Cardiac muscle cell (in vitro differentiated cells and primary cell): ENCODE measurements at regions not wholly inside any gene's neighbourhood (a gene's known extent, or its start where the extent isn't known, plus 50 kb on each side); places are given as distances from the start of the nearest gene placed in this dataset.

Experiments used
- DNase-seq, 2 donors: peaks; one replicate each; pipeline versions ENCODE4 v3.0.0 to v3.0.0-alpha.2; 2010 to 2017; ENCODE audit warnings: low read depth in 1 of 2, low spot score in 1 of 2
- H3K27ac ChIP-seq: fragments of 200-600 bp; sonication (generic); 2 replicates; pipeline ENCODE4 v1.5.1; 2016
- H3K27me3 ChIP-seq: fragments of 200-600 bp; sonication (generic); 2 replicates; pipeline ENCODE4 v1.6.0; 2016; ENCODE audit warnings: control low read depth
- H3K36me3 ChIP-seq: fragments of 200-600 bp; sonication (generic); 2 replicates; pipeline ENCODE4 v1.5.1; 2016; ENCODE audit warnings: control low read depth
- H3K4me1 ChIP-seq: fragments of 200-600 bp; sonication (generic); 2 replicates; pipeline ENCODE4 v1.8.1; 2017; ENCODE audit warnings: low read depth, mild to moderate bottlenecking, mixed run types
- H3K4me3 ChIP-seq: fragments of 200-600 bp; sonication (generic); 2 replicates; pipeline ENCODE4 v1.5.1; 2016; ENCODE audit warnings: mild to moderate bottlenecking
- H3K9me3 ChIP-seq: fragments of 200-600 bp; sonication (generic); 2 replicates; pipeline ENCODE4 v1.5.1; 2017; ENCODE audit warnings: low read depth, mild to moderate bottlenecking, control low read depth
- TF ChIP-seq, protein P1 (sequence below): IDR thresholded peaks from 2 replicates; pipeline ENCODE4 v1.5.1; 2012; ENCODE audit warnings: low read depth, mild to moderate bottlenecking, low read length

DNA sequence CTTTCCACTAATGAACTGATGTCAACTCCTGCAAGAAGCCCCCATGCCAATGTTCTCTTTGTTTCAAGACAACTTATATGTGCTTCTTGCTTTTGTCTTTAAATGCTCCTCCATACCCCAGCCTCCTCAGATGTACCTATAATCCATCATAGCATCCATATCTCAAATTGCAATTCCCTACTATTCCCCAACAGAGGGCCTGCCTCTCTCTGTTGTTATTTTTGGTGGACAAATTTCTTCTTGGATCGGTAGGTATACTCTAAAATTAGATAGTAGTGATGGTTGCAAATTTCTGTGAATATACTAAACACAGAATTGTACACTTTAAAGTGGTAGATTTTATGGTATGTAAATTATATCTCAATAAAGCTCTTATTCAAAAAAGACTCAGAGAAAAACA is 820.1 kb downstream of the METTL4 start:
- no peak for DNase-seq
- no peaks in the 10 kb centered on the region for H3K36me3 ChIP-seq
- H3K9me3 ChIP-seq = no peaks in the 10 kb centered on the region
- H3K4me3 ChIP-seq = no peak overlapping the region
- no peaks in the 10 kb centered on the region for H3K4me1 ChIP-seq
- no peak overlapping the region for H3K27ac ChIP-seq
- H3K27me3 ChIP-seq = no peaks in the 10 kb centered on the region
- TF ChIP-seq, protein P1, sequence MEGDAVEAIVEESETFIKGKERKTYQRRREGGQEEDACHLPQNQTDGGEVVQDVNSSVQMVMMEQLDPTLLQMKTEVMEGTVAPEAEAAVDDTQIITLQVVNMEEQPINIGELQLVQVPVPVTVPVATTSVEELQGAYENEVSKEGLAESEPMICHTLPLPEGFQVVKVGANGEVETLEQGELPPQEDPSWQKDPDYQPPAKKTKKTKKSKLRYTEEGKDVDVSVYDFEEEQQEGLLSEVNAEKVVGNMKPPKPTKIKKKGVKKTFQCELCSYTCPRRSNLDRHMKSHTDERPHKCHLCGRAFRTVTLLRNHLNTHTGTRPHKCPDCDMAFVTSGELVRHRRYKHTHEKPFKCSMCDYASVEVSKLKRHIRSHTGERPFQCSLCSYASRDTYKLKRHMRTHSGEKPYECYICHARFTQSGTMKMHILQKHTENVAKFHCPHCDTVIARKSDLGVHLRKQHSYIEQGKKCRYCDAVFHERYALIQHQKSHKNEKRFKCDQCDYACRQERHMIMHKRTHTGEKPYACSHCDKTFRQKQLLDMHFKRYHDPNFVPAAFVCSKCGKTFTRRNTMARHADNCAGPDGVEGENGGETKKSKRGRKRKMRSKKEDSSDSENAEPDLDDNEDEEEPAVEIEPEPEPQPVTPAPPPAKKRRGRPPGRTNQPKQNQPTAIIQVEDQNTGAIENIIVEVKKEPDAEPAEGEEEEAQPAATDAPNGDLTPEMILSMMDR = no peak

DNA sequence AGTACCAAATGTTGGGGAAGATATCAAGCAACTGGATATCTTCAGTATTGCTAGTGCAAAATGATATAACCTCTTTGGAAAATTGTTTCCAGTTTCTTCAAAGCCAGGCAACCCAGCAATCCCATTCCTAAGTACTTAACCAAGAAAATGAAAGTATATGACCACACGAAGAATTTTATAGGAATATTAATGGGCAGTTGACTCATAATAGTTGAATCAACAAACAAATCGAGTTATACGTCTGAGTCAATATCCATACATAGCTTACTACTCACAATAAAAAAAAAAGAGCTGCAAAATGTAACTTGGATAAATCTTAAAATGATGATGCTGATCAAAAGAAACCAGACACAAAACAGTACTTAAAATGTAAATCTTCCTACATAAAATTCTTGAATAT is 810.4 kb downstream of the METTL4 start:
- no peak overlapping the region for H3K27ac ChIP-seq
- TF ChIP-seq, protein P1 = no peak
- H3K36me3 ChIP-seq = no peaks in the 10 kb centered on the region
- no peaks in the 10 kb centered on the region for H3K27me3 ChIP-seq
- H3K4me3 ChIP-seq = no peak overlapping the region
- no peak for DNase-seq
- no peaks in the 10 kb centered on the region for H3K4me1 ChIP-seq
- H3K9me3 ChIP-seq = no peaks in the 10 kb centered on the region

DNA sequence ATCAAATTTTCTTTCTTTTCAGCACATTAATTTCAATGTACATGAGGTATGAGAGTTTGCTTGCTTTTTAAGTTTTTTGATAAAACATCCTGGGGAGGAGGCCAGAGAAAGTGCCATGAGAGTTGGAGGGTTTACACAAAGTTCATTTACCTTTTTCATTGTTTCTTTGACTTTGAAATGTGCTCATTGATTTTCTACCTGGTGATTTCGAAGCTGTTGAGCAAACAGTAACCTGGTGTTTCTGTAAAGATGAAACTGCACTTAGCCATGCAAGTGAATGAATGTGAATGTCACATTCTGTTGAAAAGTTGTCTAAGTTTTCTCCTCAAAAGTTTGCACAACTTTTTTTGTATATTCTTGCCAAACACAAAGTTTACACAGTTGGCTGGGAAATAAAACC is 797.0 kb downstream of the METTL4 start:
- H3K27me3 ChIP-seq = no peaks in the 10 kb centered on the region

DNA sequence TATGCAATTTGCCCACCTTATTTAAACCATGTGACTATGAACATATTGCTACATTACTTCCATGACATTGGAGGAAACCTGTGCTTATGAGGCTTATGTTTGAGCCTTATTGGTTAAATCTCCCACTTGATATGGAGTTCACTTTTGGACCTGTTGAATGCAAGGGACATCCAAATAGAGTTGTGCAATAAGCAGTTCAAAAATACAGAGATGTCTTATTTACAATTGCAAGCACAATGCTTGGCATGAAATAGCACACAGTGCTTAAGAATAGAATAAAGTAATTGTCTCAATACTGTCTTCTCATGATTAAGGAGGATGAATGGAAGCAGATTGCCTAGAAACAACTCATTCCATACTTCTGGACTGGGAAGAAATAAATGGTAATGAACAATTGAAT is 793.5 kb downstream of the METTL4 start:
- Histone ChIP-seq H3K4me3 (no peak overlapping the region), H3K9me3 (no peaks in the 10 kb centered on the region), H3K27ac (no peak overlapping the region), H3K36me3 (no peaks in the 10 kb centered on the region), H3K4me1 (no peaks in the 10 kb centered on the region), H3K27me3 (no peaks in the 10 kb centered on the region)
- DNase-seq = no peak
- TF ChIP-seq, protein P1 = no peak

More for the DNA sequence above, 797.0 kb downstream of the METTL4 start:
- Histone ChIP-seq H3K36me3 (no peaks in the 10 kb centered on the region), H3K4me3 (no peak overlapping the region), H3K9me3 (no peaks in the 10 kb centered on the region), H3K27ac (no peak overlapping the region), H3K4me1 (no peaks in the 10 kb centered on the region)
- TF ChIP-seq, protein P1 = no peak
- no peak for DNase-seq

DNA sequence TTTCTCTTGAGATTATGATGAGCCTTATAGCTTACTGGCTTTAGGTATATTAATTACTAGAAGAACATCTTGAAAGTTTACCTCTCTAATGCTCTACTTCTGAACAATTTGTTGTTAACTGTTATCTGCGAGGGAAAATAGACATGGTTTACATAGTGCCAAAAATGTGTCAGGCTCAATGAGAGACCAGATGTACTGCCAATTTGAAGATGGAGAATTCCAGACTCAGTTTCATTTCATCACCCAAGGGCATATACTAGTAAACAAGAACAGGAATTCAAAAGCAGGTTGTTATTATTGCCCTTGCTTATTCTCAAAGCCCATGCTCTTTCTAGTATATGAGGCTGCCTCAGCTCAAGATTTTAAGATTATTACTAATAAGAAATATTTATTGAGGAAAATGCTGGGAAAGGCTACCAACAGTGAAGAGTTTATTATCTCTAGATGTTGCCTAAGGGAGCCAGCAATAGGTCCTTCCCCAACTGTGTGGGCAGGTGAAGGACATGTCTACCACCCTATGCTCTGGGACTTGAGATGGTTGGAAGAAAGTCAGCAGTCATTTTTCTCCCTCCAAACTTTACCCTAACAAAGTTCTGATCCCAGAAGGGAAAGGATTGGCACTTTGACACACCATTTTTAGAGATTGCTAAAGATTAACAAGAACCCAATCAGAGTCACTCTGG is 792.7 kb downstream of the METTL4 start:
- TF ChIP-seq, protein P1 = no peak
- DNase-seq = no peak
- Histone ChIP-seq H3K4me3 (no peak overlapping the region), H3K36me3 (no peaks in the 10 kb centered on the region), H3K27ac (no peak overlapping the region), H3K9me3 (no peaks in the 10 kb centered on the region), H3K27me3 (no peaks in the 10 kb centered on the region), H3K4me1 (no peaks in the 10 kb centered on the region)
